GM23338 (cell line): ENCODE measurements at regions not wholly inside any gene's neighbourhood (a gene's known extent, or its start where the extent isn't known, plus 50 kb on each side); places are given as distances from the start of the nearest gene placed in this dataset.

Source experiments
- ATAC-seq: fragments of 200-7000 bp; cut with Tn5 transposase; 3 replicates; pipeline ENCODE4 v1.9.1; 2020
- DNase-seq: peaks from one replicate; pipeline ENCODE4 v3.0.0-alpha.2; 2015; ENCODE audit warnings: low spot score
- H2AFZ ChIP-seq: fragments of 200-600 bp; sonication (generic); 2 replicates; pipeline ENCODE4 v1.8.0; 2016; ENCODE audit warnings: antibody characterized with exemption, mild to moderate bottlenecking, moderate library complexity
- H3F3A ChIP-seq: fragments of 200-600 bp; sonication (generic); replicated peaks from 2 replicates; pipeline ENCODE4 v1.8.0; 2017; ENCODE audit warnings: antibody characterized with exemption, mixed run types, low read depth
- H3K27ac ChIP-seq: fragments of 200-600 bp; sonication (generic); 2 replicates; pipeline ENCODE4 v1.6.1; 2016; ENCODE audit warnings: low read depth
- H3K27me3 ChIP-seq: fragments of 200-600 bp; sonication (generic); 2 replicates; pipeline ENCODE4 v1.8.0; 2016; ENCODE audit warnings: mild to moderate bottlenecking, mixed run types, moderate library complexity; ENCODE audit not compliant: insufficient read depth
- H3K36me3 ChIP-seq: fragments of 200-600 bp; sonication (generic); 2 replicates; pipeline ENCODE4 v1.8.0; 2016; ENCODE audit warnings: mild to moderate bottlenecking; ENCODE audit not compliant: insufficient read depth
- H3K4me1 ChIP-seq: fragments of 200-600 bp; sonication (generic); 2 replicates; pipeline ENCODE4 v1.8.0; 2016; ENCODE audit warnings: mild to moderate bottlenecking, moderate library complexity; ENCODE audit not compliant: insufficient read depth
- H3K4me2 ChIP-seq: fragments of 200-600 bp; sonication (generic); 2 replicates; pipeline ENCODE4 v1.7.1; 2017; ENCODE audit warnings: mixed run types
- H3K4me3 ChIP-seq: fragments of 200-600 bp; sonication (generic); 2 replicates; pipeline ENCODE4 v1.6.1; 2016; ENCODE audit warnings: mixed run types
- H3K79me2 ChIP-seq: fragments of 200-600 bp; sonication (generic); replicated peaks from 2 replicates; pipeline ENCODE4 v1.8.0; 2017; ENCODE audit warnings: mild to moderate bottlenecking; ENCODE audit not compliant: insufficient read depth
- H3K9me2 ChIP-seq: fragments of 200-600 bp; sonication (generic); 2 replicates; pipeline ENCODE4 v1.8.0; 2017; ENCODE audit not compliant: insufficient read depth
- H4K20me1 ChIP-seq: fragments of 200-600 bp; sonication (generic); replicated peaks from 2 replicates; pipeline ENCODE4 v1.8.0; 2017; ENCODE audit warnings: mild to moderate bottlenecking; ENCODE audit not compliant: insufficient read depth
- H3K27ac Mint-ChIP-seq: 2 replicates; pipeline ENCODE4 v1.8.0; 2020; ENCODE audit warnings: inconsistent platforms, mild to moderate bottlenecking, moderate library complexity, mixed read lengths
- H3K27me3 Mint-ChIP-seq: 3 replicates; pipeline ENCODE4 v1.8.0; 2022; ENCODE audit warnings: low read depth, mild to moderate bottlenecking, moderate library complexity, mixed read lengths, inconsistent platforms; ENCODE audit not compliant: insufficient read depth, poor library complexity
- H3K36me3 Mint-ChIP-seq: 3 replicates; pipeline ENCODE4 v1.8.0; 2021; ENCODE audit warnings: low read depth, mild to moderate bottlenecking, inconsistent platforms, moderate library complexity, mixed read lengths
- H3K4me1 Mint-ChIP-seq: 3 replicates; pipeline ENCODE4 v1.8.0; 2020; ENCODE audit warnings: mild to moderate bottlenecking, inconsistent platforms, mixed read lengths
- H3K4me3 Mint-ChIP-seq: 3 replicates; pipeline ENCODE4 v1.8.0; 2021; ENCODE audit warnings: moderate library complexity, mild to moderate bottlenecking, inconsistent platforms, mixed read lengths
- H3K9me3 Mint-ChIP-seq: 3 replicates; pipeline ENCODE4 v1.8.0; 2020; ENCODE audit warnings: moderate library complexity, mild to moderate bottlenecking, inconsistent platforms, mixed read lengths
- CREB1 ChIP-seq: fragments of 250-450 bp; sonication (Bioruptor Pico); IDR thresholded peaks from 2 replicates; pipeline ENCODE4 v1.5.0; 2020; ENCODE audit warnings: low read depth, mild to moderate bottlenecking, moderate library complexity
- CTCF ChIP-seq, 2 experiments: fragments of 200-600 bp in 1 of 2; sonication (generic) in 1 of 2; conservative IDR thresholded peaks; 2 replicates each; pipeline versions ENCODE4 v1.5.1 to v1.6.1; 2016 to 2017; ENCODE audit warnings: antibody characterized with exemption in 2 of 2, low read depth in 2 of 2, mild to moderate bottlenecking in 2 of 2, moderate library complexity in 1 of 2
- ETS1 ChIP-seq: IDR thresholded peaks from 2 replicates; pipeline ENCODE4 v1.6.1; 2016; ENCODE audit warnings: antibody characterized with exemption
- EZH2 ChIP-seq: fragments of 200-600 bp; sonication (generic); IDR thresholded peaks from one replicate; pipeline ENCODE4 v1.8.0; 2017; ENCODE audit warnings: antibody characterized with exemption, mild to moderate bottlenecking, low read depth; ENCODE audit not compliant: unreplicated experiment
- EZH2phosphoT487 ChIP-seq: fragments of 200-600 bp; sonication (generic); IDR thresholded peaks from one replicate; pipeline ENCODE4 v1.8.1; 2018; ENCODE audit warnings: antibody characterized with exemption; ENCODE audit not compliant: unreplicated experiment
- JUNB ChIP-seq: IDR thresholded peaks from one replicate; pipeline ENCODE4 v1.6.1; 2016; ENCODE audit warnings: antibody characterized with exemption; ENCODE audit not compliant: unreplicated experiment
- NANOG ChIP-seq: IDR thresholded peaks from 2 replicates; pipeline ENCODE4 v1.6.1; 2016; ENCODE audit warnings: antibody characterized with exemption, borderline replicate concordance
- POLR2AphosphoS5 ChIP-seq: IDR thresholded peaks from 2 replicates; pipeline ENCODE4 v1.6.1; 2016; ENCODE audit warnings: antibody characterized with exemption, low read depth
- STAT1 ChIP-seq: IDR thresholded peaks from one replicate; pipeline ENCODE4 v1.6.1; 2016; ENCODE audit warnings: antibody characterized with exemption; ENCODE audit not compliant: unreplicated experiment
- ZNF114 ChIP-seq: fragments of 250-450 bp; sonication (Bioruptor Pico); IDR thresholded peaks from 2 replicates; pipeline ENCODE4 v1.5.0; 2020; ENCODE audit warnings: mild to moderate bottlenecking, moderate library complexity
- TF ChIP-seq, protein P1 (sequence below): IDR thresholded peaks from one replicate; pipeline ENCODE4 v1.6.1; 2018; ENCODE audit warnings: antibody characterized with exemption; ENCODE audit not compliant: unreplicated experiment

- peak; percentile 67 for ATAC-seq
- Histone ChIP-seq H3K4me1 (peaks cover 37% of the 10 kb centered on the region), H3F3A (no peaks in the 10 kb centered on the region), H3K27ac (no peak overlapping the region), H3K4me2 (peak overlapping the region; percentile 42; the same call in 1 of the 2 replicates), H3K9me2 (no peaks in the 10 kb centered on the region), H3K4me3 (no peak overlapping the region), H3K36me3 (no peaks in the 10 kb centered on the region), H3K27me3 (no peaks in the 10 kb centered on the region), H3K79me2 (no peaks in the 10 kb centered on the region), H4K20me1 (no peaks in the 10 kb centered on the region), H2AFZ (no peak overlapping the region)
- peaks cover 6% of the 10 kb centered on the region for H3K27me3 Mint-ChIP-seq
- peaks cover 31% of the 10 kb centered on the region for H3K4me1 Mint-ChIP-seq
- H3K36me3 Mint-ChIP-seq = no peaks in the 10 kb centered on the region
- TF ChIP-seq STAT1 = no peak
- DNase-seq = peak; percentile 25
- H3K4me3 Mint-ChIP-seq = no peak overlapping the region
- H3K9me3 Mint-ChIP-seq = no peaks in the 10 kb centered on the region
- no peak overlapping the region for H3K27ac Mint-ChIP-seq
Measured at GRCh38 chr7:110388457-110388856, 702.5 kb upstream of the LRRN3 start.

- no peak for DNase-seq
- Mint-ChIP-seq H3K9me3 (no peaks in the 10 kb centered on the region), H3K36me3 (no peaks in the 10 kb centered on the region), H3K4me3 (no peak overlapping the region), H3K27me3 (peaks cover 1% of the 10 kb centered on the region), H3K27ac (no peak overlapping the region), H3K4me1 (no peaks in the 10 kb centered on the region; the same call in 2 of the 3 replicates)
- Histone ChIP-seq H4K20me1 (no peaks in the 10 kb centered on the region), H3K79me2 (no peaks in the 10 kb centered on the region), H3K4me2 (no peak overlapping the region), H3F3A (no peaks in the 10 kb centered on the region), H3K27ac (no peak overlapping the region), H2AFZ (no peak overlapping the region), H3K4me3 (no peak overlapping the region), H3K36me3 (no peaks in the 10 kb centered on the region), H3K9me2 (no peaks in the 10 kb centered on the region), H3K27me3 (no peaks in the 10 kb centered on the region), H3K4me1 (no peaks in the 10 kb centered on the region)
- ATAC-seq = no peak
- TF ChIP-seq CTCF (conservative IDR thresholded peaks at IDR 0.05; ENCODE audit: low read depth in 2 of 2) = no peak
- no peak for TF ChIP-seq EZH2
- no peak for TF ChIP-seq CREB1 (CRISPR knock-in tag)
- TF ChIP-seq EZH2phosphoT487 = no peak
- TF ChIP-seq ZNF114 (CRISPR knock-in tag) = no peak
- TF ChIP-seq ETS1 = no peak
- TF ChIP-seq, protein P1, sequence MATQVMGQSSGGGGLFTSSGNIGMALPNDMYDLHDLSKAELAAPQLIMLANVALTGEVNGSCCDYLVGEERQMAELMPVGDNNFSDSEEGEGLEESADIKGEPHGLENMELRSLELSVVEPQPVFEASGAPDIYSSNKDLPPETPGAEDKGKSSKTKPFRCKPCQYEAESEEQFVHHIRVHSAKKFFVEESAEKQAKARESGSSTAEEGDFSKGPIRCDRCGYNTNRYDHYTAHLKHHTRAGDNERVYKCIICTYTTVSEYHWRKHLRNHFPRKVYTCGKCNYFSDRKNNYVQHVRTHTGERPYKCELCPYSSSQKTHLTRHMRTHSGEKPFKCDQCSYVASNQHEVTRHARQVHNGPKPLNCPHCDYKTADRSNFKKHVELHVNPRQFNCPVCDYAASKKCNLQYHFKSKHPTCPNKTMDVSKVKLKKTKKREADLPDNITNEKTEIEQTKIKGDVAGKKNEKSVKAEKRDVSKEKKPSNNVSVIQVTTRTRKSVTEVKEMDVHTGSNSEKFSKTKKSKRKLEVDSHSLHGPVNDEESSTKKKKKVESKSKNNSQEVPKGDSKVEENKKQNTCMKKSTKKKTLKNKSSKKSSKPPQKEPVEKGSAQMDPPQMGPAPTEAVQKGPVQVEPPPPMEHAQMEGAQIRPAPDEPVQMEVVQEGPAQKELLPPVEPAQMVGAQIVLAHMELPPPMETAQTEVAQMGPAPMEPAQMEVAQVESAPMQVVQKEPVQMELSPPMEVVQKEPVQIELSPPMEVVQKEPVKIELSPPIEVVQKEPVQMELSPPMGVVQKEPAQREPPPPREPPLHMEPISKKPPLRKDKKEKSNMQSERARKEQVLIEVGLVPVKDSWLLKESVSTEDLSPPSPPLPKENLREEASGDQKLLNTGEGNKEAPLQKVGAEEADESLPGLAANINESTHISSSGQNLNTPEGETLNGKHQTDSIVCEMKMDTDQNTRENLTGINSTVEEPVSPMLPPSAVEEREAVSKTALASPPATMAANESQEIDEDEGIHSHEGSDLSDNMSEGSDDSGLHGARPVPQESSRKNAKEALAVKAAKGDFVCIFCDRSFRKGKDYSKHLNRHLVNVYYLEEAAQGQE = no peak
- TF ChIP-seq POLR2AphosphoS5 = no peak
- no peak for TF ChIP-seq NANOG
- no peak for TF ChIP-seq STAT1
- no peak for TF ChIP-seq JUNB
Measured at GRCh38 chr7:110396021-110396420, 694.9 kb upstream of the LRRN3 start.
